GM12878 (cell line): ENCODE measurements at regions not wholly inside any gene's neighbourhood (a gene's known extent, or its start where the extent isn't known, plus 50 kb on each side); places are given as distances from the start of the nearest gene placed in this dataset.

Experiments used
- ATAC-seq: fragments of 200-7000 bp; cut with Tn5 transposase; 3 replicates; pipeline ENCODE4 v1.9.1; 2020; ENCODE audit warnings: mild to moderate bottlenecking, moderate library complexity
- BruUV-seq: library from RNA; stranded (reverse); fragments of 400-500 nt; replicated peaks from 2 replicates; lab custom pipeline; 2021; lab: Mats Ljungman, UMichigan
- CTCF ChIA-PET: fragments of 300-600 bp; sonication (Branson Sonifier 250); formaldehyde crosslinking; extraction: SDS; loops from one replicate; lab custom pipeline; 2021; ENCODE audit warnings: inconsistent platforms; lab: Yijun Ruan, JAX
- POLR2A ChIA-PET: fragments of 350-600 bp; formaldehyde crosslinking; extraction: SDS; loops from one replicate; lab custom pipeline; 2021; ENCODE audit warnings: inconsistent platforms; lab: Charles Lee
- RAD21 ChIA-PET: fragments of 300-600 bp; sonication (Branson Sonifier 250); formaldehyde crosslinking; loops from one replicate; lab custom pipeline; 2023; ENCODE audit warnings: antibody characterized with exemption; ENCODE audit not compliant: unreplicated experiment; lab: Charles Lee
- SMC1A ChIA-PET: fragments of 300-600 bp; sonication (Branson Sonifier 250); formaldehyde crosslinking; loops from one replicate; lab custom pipeline; 2023; ENCODE audit not compliant: unreplicated experiment, uncharacterized antibody; lab: Charles Lee
- DNase-seq: peaks from one replicate; pipeline ENCODE4 v3.0.0-alpha.2; 2011; ENCODE audit warnings: low read depth, low spot score
- FAIRE-seq: peaks from 3 replicates; lab custom pipeline; 2011; peaks lifted over from hg19 to GRCh38; lab: Jason Lieb, UNC
- H2AFZ ChIP-seq: 2 replicates; pipeline ENCODE4 v1.6.0; 2011; ENCODE audit warnings: low read depth, low read length, control low read depth; ENCODE audit not compliant: control insufficient read depth
- H3K27ac ChIP-seq: 2 replicates; pipeline ENCODE4 v1.5.1; 2011; ENCODE audit warnings: control low read depth; ENCODE audit not compliant: control insufficient read depth, insufficient read depth
- H3K27me3 ChIP-seq, 2 experiments: replicated peaks in 1 of 2; 2 replicates each; pipeline versions ENCODE4 v1.6.0 to v1.6.1; 2011; ENCODE audit warnings: low read length in 1 of 2; ENCODE audit not compliant: control insufficient read depth in 2 of 2, insufficient read depth in 2 of 2
- H3K36me3 ChIP-seq, 2 experiments: 2 replicates each; pipeline ENCODE4 v1.5.1; 2011; ENCODE audit warnings: low read length in 1 of 2; ENCODE audit not compliant: control insufficient read depth in 2 of 2, insufficient read depth in 2 of 2
- H3K4me1 ChIP-seq: 2 replicates; pipeline ENCODE4 v1.6.1; 2011; ENCODE audit warnings: mild to moderate bottlenecking, low read length, moderate library complexity, mixed read lengths; ENCODE audit not compliant: control insufficient read depth, insufficient read depth
- H3K4me2 ChIP-seq: 2 replicates; pipeline ENCODE4 v1.6.0; 2011; ENCODE audit warnings: control low read depth; ENCODE audit not compliant: control insufficient read depth, insufficient read depth
- H3K4me3 ChIP-seq: fragments of 200-600 bp; sonication (generic); 2 replicates; pipeline ENCODE4 v1.5.1; 2016
- H3K79me2 ChIP-seq: 2 replicates; pipeline ENCODE4 v1.6.0; 2011; ENCODE audit warnings: low read length; ENCODE audit not compliant: control insufficient read depth, insufficient read depth
- H3K9ac ChIP-seq: 2 replicates; pipeline ENCODE4 v1.8.0; 2011; ENCODE audit warnings: low read length, control low read depth, mixed read lengths; ENCODE audit not compliant: control insufficient read depth, insufficient read depth
- H3K9me3 ChIP-seq: replicated peaks from 3 replicates; pipeline ENCODE4 v1.5.1; 2011; ENCODE audit warnings: mild to moderate bottlenecking, low read length; ENCODE audit not compliant: control insufficient read depth, insufficient read depth
- H4K20me1 ChIP-seq: 2 replicates; pipeline ENCODE4 v1.6.0; 2011; ENCODE audit not compliant: control insufficient read depth, insufficient read depth
- BRCA1 ChIP-seq: IDR thresholded peaks from 2 replicates; pipeline ENCODE4 v1.6.1; 2011; ENCODE audit warnings: low read depth, low read length, improper control_type of control experiment
- CHD2 ChIP-seq: IDR thresholded peaks from 2 replicates; pipeline ENCODE4 v1.6.1; 2011; ENCODE audit warnings: low read depth, low read length, improper control_type of control experiment, borderline replicate concordance
- FOS ChIP-seq: IDR thresholded peaks from 3 replicates; pipeline ENCODE4 v1.6.1; 2011; ENCODE audit warnings: borderline replicate concordance; ENCODE audit not compliant: insufficient read length; ENCODE audit errors: extremely low read depth
- HDGF ChIP-seq: fragments of 450-650 bp; IDR thresholded peaks from 2 replicates; pipeline ENCODE4 v1.6.1; 2016; ENCODE audit warnings: antibody characterized with exemption
- KDM1A ChIP-seq: fragments of 200-600 bp; sonication (generic); IDR thresholded peaks from 2 replicates; pipeline ENCODE4 v1.6.1; 2016; ENCODE audit warnings: borderline replicate concordance
- LARP7 ChIP-seq: fragments of 450-650 bp; IDR thresholded peaks from 2 replicates; pipeline ENCODE4 v1.6.1; 2017; ENCODE audit warnings: mild to moderate bottlenecking
- MYB ChIP-seq: fragments of 150-350 bp; IDR thresholded peaks from 2 replicates; pipeline ENCODE4 v1.6.1; 2014; ENCODE audit warnings: mild to moderate bottlenecking, low read depth, low read length, borderline replicate concordance
- NFIC ChIP-seq: IDR thresholded peaks from 2 replicates; pipeline ENCODE4 v1.6.1; 2012; ENCODE audit warnings: low read depth, mild to moderate bottlenecking, inconsistent platforms, low read length, moderate library complexity
- NFXL1 ChIP-seq: fragments of 450-650 bp; IDR thresholded peaks from 2 replicates; pipeline ENCODE4 v1.6.1; 2017; ENCODE audit warnings: antibody characterized with exemption, mild to moderate bottlenecking, borderline replicate concordance
- NFYB ChIP-seq: IDR thresholded peaks from 2 replicates; pipeline ENCODE4 v1.6.1; 2011; ENCODE audit warnings: low read depth, mild to moderate bottlenecking, low read length, improper control_type of control experiment, moderate library complexity; ENCODE audit not compliant: insufficient read depth
- NR2C1 ChIP-seq: fragments of 450-650 bp; IDR thresholded peaks from 2 replicates; pipeline ENCODE4 v1.6.1; 2017; ENCODE audit warnings: antibody characterized with exemption, mild to moderate bottlenecking, moderate library complexity
- SP1 ChIP-seq: IDR thresholded peaks from one replicate; pipeline ENCODE4 v1.6.1; 2011; ENCODE audit warnings: low read depth, low read length
- SREBF2 ChIP-seq: IDR thresholded peaks from 2 replicates; pipeline ENCODE4 v1.6.1; 2012; ENCODE audit warnings: mild to moderate bottlenecking, low read length
- STAT1 ChIP-seq: fragments of 450-650 bp; conservative IDR thresholded peaks from 2 replicates; pipeline ENCODE4 v1.6.1; 2014; ENCODE audit warnings: antibody characterized with exemption, mild to moderate bottlenecking
- TCF7 ChIP-seq: IDR thresholded peaks from 2 replicates; pipeline ENCODE4 v1.6.1; 2014; ENCODE audit warnings: antibody characterized with exemption, borderline replicate concordance
- whole genome bisulfite sequencing: methylation state at CpG from one replicate; pipeline ENCODE4 v1.1.6; 2016; ENCODE audit warnings: low lambda C conversion rate; ENCODE audit not compliant: insufficient replicate concordance, insufficient coverage; ENCODE audit errors: missing lambda C conversion rate; 5-methylcytosine and 5-hydroxymethylcytosine counted together
- in situ Hi-C: fragments of 300-500 bp; cut with MboI; formaldehyde crosslinking; loops from 9 replicates; pipeline ENCODE4 v1.14.3; 2018; ENCODE audit warnings: mixed read lengths
- intact Hi-C: fragments of 100-400 bp; cut with micrococcal nuclease; formaldehyde crosslinking; loops from one replicate; pipeline ENCODE4 v1.14.2; 2022; ENCODE audit not compliant: unreplicated experiment
- TF ChIP-seq, protein P1 (sequence below): IDR thresholded peaks from 2 replicates; pipeline ENCODE4 v1.6.1; 2011; ENCODE audit warnings: low read depth, low read length, improper control_type of control experiment, borderline replicate concordance
- TF ChIP-seq, protein P2 (sequence below): fragments of 450-650 bp; IDR thresholded peaks from 2 replicates; pipeline ENCODE4 v1.6.1; 2017; ENCODE audit warnings: antibody characterized with exemption, mild to moderate bottlenecking, moderate library complexity
- TF ChIP-seq, protein P3 (sequence below): fragments of 450-650 bp; IDR thresholded peaks from 2 replicates; pipeline ENCODE4 v1.6.1; 2018; ENCODE audit warnings: borderline replicate concordance, mild to moderate bottlenecking; ENCODE audit not compliant: partially characterized antibody

DNA sequence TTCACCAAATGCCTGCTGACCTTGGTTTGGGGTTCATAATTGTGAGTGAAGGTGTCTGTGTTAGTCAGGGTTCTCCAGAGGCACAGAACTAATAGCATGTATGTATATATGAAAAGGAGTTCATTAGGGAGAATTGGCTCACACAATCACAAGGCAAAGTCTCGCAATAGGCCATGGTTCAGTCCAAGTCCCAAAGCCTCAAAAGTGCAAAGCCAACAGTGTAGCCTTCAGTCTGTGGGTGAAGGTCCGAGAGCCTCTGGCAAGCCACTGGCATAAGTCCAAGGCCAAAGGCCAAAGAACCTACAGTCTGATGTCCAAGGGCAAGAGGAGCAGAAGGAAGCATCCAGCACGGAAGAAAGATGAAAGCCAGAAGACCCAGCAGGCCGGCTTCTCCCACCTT lies 257.6 kb upstream of the SHH start (continued):
- no peak for TF ChIP-seq MYB
- no peak for TF ChIP-seq FOS
- no peak for TF ChIP-seq SREBF2
- TF ChIP-seq BRCA1 = no peak
- no peak for TF ChIP-seq SP1

DNA sequence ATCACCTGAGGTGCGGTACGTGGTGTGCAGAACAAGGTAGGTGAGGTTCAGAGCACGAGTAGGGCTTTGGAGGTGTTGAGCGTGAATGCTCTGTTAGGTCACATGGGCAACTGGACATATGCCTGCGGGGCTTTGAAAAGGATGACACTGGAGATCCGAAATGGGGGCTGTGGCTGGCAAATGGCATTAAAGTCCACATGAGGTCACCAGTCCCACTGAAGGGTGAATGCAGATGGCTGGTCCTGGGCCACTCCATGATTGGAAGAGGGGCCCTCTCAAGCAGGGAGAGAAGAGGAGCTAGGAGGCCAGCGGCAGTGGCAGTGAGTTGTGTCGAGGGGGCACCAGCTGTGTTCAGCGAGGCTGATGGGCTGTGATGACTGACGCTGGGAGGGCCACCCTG lies 254.9 kb upstream of the SHH start:
- SMC1A ChIA-PET = interaction anchor here (1.0 kb wide), 1 partner anchor 19 kb away, joined by 3 read pairs; no protein-coding TSS in a partner anchor
- no peak overlapping the region for H3K9ac ChIP-seq
- no peaks in the 10 kb centered on the region for H3K79me2 ChIP-seq
- no peak overlapping the region for H3K4me2 ChIP-seq
- no peaks in the 10 kb centered on the region for H4K20me1 ChIP-seq
- CTCF ChIA-PET = no interaction called here
- no peak overlapping the region for H2AFZ ChIP-seq
- no peaks in the 10 kb centered on the region for H3K4me1 ChIP-seq
- no peak overlapping the region for H3K4me3 ChIP-seq
- DNase-seq (no peak), ATAC-seq (no peak), FAIRE-seq (no peak)
- RAD21 ChIA-PET = no interaction called here
- intact Hi-C loops (no loop called here), in situ Hi-C loops (no loop called here)
- no peaks in the 10 kb centered on the region for H3K36me3 ChIP-seq
- WGBS = 19% methylated on average over 10 of the region's 10 CpGs
- POLR2A ChIA-PET = no interaction called here
- no peaks in the 10 kb centered on the region for H3K27me3 ChIP-seq
- BruUV-seq = no TSS peak
- TF ChIP-seq, protein P1, sequence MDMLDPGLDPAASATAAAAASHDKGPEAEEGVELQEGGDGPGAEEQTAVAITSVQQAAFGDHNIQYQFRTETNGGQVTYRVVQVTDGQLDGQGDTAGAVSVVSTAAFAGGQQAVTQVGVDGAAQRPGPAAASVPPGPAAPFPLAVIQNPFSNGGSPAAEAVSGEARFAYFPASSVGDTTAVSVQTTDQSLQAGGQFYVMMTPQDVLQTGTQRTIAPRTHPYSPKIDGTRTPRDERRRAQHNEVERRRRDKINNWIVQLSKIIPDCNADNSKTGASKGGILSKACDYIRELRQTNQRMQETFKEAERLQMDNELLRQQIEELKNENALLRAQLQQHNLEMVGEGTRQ = no peak
- TF ChIP-seq NFYB (no peak), CHD2 (no peak), NR2C1 (no peak), NFIC (no peak), LARP7 (no peak), HDGF (no peak), TCF7 (no peak), KDM1A (no peak), MYB (no peak), NFXL1 (no peak), STAT1 (no peak)
- TF ChIP-seq, protein P2, sequence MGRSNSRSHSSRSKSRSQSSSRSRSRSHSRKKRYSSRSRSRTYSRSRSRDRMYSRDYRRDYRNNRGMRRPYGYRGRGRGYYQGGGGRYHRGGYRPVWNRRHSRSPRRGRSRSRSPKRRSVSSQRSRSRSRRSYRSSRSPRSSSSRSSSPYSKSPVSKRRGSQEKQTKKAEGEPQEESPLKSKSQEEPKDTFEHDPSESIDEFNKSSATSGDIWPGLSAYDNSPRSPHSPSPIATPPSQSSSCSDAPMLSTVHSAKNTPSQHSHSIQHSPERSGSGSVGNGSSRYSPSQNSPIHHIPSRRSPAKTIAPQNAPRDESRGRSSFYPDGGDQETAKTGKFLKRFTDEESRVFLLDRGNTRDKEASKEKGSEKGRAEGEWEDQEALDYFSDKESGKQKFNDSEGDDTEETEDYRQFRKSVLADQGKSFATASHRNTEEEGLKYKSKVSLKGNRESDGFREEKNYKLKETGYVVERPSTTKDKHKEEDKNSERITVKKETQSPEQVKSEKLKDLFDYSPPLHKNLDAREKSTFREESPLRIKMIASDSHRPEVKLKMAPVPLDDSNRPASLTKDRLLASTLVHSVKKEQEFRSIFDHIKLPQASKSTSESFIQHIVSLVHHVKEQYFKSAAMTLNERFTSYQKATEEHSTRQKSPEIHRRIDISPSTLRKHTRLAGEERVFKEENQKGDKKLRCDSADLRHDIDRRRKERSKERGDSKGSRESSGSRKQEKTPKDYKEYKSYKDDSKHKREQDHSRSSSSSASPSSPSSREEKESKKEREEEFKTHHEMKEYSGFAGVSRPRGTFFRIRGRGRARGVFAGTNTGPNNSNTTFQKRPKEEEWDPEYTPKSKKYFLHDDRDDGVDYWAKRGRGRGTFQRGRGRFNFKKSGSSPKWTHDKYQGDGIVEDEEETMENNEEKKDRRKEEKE = no peak
- TF ChIP-seq, protein P3, sequence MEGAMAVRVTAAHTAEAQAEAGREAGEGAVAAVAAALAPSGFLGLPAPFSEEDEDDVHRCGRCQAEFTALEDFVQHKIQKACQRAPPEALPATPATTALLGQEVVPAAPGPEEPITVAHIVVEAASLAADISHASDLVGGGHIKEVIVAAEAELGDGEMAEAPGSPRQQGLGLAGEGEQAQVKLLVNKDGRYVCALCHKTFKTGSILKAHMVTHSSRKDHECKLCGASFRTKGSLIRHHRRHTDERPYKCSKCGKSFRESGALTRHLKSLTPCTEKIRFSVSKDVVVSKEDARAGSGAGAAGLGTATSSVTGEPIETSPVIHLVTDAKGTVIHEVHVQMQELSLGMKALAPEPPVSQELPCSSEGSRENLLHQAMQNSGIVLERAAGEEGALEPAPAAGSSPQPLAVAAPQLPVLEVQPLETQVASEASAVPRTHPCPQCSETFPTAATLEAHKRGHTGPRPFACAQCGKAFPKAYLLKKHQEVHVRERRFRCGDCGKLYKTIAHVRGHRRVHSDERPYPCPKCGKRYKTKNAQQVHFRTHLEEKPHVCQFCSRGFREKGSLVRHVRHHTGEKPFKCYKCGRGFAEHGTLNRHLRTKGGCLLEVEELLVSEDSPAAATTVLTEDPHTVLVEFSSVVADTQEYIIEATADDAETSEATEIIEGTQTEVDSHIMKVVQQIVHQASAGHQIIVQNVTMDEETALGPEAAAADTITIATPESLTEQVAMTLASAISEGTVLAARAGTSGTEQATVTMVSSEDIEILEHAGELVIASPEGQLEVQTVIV = no peak
- H3K27ac ChIP-seq = no peak overlapping the region
- H3K9me3 ChIP-seq = no peaks in the 10 kb centered on the region
